Aorta (tissue), 5 donors: ENCODE measurements at regions not wholly inside any gene's neighbourhood (a gene's known extent, or its start where the extent isn't known, plus 50 kb on each side); places are given as distances from the start of the nearest gene placed in this dataset.

ENCODE experiments used
- ATAC-seq: fragments of 200-7000 bp; cut with Tn5 transposase; one replicate; pipeline ENCODE4 v1.9.1; 2022; ENCODE audit warnings: moderate library complexity; ENCODE audit not compliant: low FRiP score
- DNase-seq, 2 donors: peaks; one replicate each; pipeline ENCODE4 v3.0.0-alpha.2; 2020
- H3K27ac ChIP-seq, 2 donors: one replicate each; pipeline ENCODE4 v1.5.1; 2013; ENCODE audit warnings: low read length in 2 of 2, mild to moderate bottlenecking in 2 of 2, moderate library complexity in 2 of 2, control low read depth in 1 of 2, inconsistent platforms in 1 of 2, low read depth in 1 of 2
- H3K27me3 ChIP-seq, 2 donors: one replicate each; pipeline ENCODE4 v1.6.1; 2013; ENCODE audit warnings: control low read depth in 1 of 2, low read length in 1 of 2, mild to moderate bottlenecking in 1 of 2, moderate library complexity in 1 of 2; ENCODE audit not compliant: insufficient read depth in 2 of 2, control insufficient read depth in 1 of 2
- H3K36me3 ChIP-seq, 2 donors: one replicate each; pipeline ENCODE4 v1.6.1; 2013; ENCODE audit warnings: control low read depth in 1 of 2, low read length in 1 of 2, mild to moderate bottlenecking in 1 of 2; ENCODE audit not compliant: insufficient read depth in 2 of 2, control insufficient read depth in 1 of 2
- H3K4me1 ChIP-seq, 2 donors: one replicate each; pipeline ENCODE4 v1.6.1; 2013; ENCODE audit warnings: low read length in 2 of 2, control low read depth in 1 of 2, mild to moderate bottlenecking in 1 of 2, moderate library complexity in 1 of 2; ENCODE audit not compliant: insufficient read depth in 2 of 2, control insufficient read depth in 1 of 2
- H3K4me3 ChIP-seq, 2 donors: one replicate each; pipeline ENCODE4 v1.5.1; 2013; ENCODE audit warnings: low read length in 2 of 2, control low read depth in 1 of 2, mild to moderate bottlenecking in 1 of 2
- H3K9me3 ChIP-seq: one replicate; pipeline ENCODE4 v1.6.1; 2013; ENCODE audit warnings: mild to moderate bottlenecking, low read length; ENCODE audit not compliant: control insufficient read depth
- WGBS, 2 donors: extraction: QIAGEN DNeasy Blood & Tissue Kit; methylation state at CpG; one replicate each; pipeline ENCODE4 v1.1.7; 2013; 5-methylcytosine and 5-hydroxymethylcytosine counted together
- intact Hi-C, 2 donors: fragments of 100-400 bp; cut with DNase I; formaldehyde crosslinking; loops; one replicate each; pipeline versions ENCODE4 v1.14.2 to v1.15.0; 2022
- donor health status: healthy with polysubstance abuse.
- donor health status: Bipolar disorder and iron deficiency.
- donor health status: DM: no; HTN: no; CAD: no.
- donor health status: DM: no; HTN: no; CAD: no.
- donor health status: DM: yes; HTN: yes; CAD: no.

DNA sequence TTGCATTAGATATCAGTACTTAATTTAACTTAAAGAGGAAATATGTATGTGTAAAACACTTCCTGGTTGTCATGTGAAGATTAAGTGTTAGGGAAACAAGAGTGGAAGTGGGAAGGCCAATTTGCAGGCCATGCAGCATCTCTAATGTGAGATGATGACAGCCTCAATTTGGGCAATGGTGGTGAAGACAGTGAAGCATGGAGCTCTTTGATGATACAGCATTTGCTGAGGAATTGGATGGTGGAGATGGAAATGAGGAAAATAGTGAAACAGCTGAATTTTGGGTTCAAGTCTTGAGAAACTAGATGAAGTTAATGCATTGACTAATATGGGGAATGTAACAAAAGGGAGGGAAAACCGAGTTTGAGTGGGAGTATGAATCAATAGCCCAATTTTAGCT lies 231.7 kb upstream of the MIR17HG start:
- DNase-seq (no peak), ATAC-seq (no peak)
- Histone ChIP-seq H3K4me1 (no peaks in the 10 kb centered on the region), H3K4me3 (no peak overlapping the region), H3K9me3 (no peaks in the 10 kb centered on the region), H3K36me3 (no peaks in the 10 kb centered on the region), H3K27me3 (no peaks in the 10 kb centered on the region), H3K27ac (no peak overlapping the region)
- intact Hi-C loops: no loop called here
- WGBS, 2 donors: 96 to 100% methylated on average over 1 of the region's 1 CpG

DNA sequence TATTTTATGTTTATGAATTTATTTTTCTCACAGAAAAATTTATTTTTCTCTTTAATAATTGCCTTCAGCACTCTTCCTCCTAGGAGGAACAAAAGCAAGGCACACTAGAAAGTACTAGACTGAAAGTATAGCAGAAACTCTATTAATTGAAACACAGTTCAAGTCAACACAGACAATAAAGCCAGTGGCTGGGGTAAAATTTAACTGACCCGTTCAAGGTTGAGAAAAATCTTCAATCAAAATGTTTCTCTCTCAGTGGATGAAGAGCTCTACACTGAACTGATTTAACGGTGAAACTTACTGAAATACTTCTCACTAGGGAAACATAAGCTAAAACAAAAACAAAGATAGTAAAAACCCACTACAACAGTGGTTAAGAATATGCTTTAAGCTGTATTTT lies 230.1 kb upstream of the MIR17HG start:
- H3K27me3 ChIP-seq: no peaks in the 10 kb centered on the region
- WGBS, 2 donors: 48 to 63% methylated on average over 2 of the region's 2 CpGs

DNA sequence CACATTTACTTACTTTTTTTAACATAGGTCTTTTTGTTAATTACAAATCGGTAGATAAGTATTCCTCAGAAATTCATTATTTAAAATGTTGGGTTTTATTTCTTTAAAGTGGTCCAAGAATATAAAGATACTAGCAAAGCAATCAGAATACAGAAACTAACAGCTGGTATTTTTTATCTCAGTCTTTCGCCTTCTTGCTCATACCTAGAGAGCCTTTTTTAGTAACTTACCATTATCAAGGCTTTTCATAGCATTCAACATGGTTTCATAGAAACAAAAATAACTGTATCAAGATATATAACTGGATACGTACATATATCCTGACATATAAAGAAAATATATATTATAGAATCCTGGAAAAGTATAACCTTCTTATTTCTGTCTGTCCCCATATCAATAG lies 227.8 kb upstream of the MIR17HG start:
- Histone ChIP-seq H3K36me3 (no peaks in the 10 kb centered on the region), H3K4me1 (no peaks in the 10 kb centered on the region), H3K4me3 (no peak overlapping the region), H3K27ac (no peak overlapping the region), H3K9me3 (no peaks in the 10 kb centered on the region), H3K27me3 (no peaks in the 10 kb centered on the region)
- no peak for DNase-seq
- 91 to 97% methylated on average over 3 of the region's 3 CpGs for WGBS, 2 donors
- intact Hi-C loops: no loop called here
- ATAC-seq: no peak

More for the DNA sequence above, 230.1 kb upstream of the MIR17HG start:
- ATAC-seq (no peak), DNase-seq (no peak)
- H3K4me3 ChIP-seq: no peak overlapping the region
- no peaks in the 10 kb centered on the region for H3K9me3 ChIP-seq
- H3K36me3 ChIP-seq: no peaks in the 10 kb centered on the region
- intact Hi-C loops: no loop called here
- H3K27ac ChIP-seq: no peak overlapping the region
- H3K4me1 ChIP-seq: no peaks in the 10 kb centered on the region

- Histone ChIP-seq H3K9me3 (no peaks in the 10 kb centered on the region), H3K27ac (no peak overlapping the region), H3K36me3 (no peaks in the 10 kb centered on the region), H3K4me1 (no peaks in the 10 kb centered on the region), H3K27me3 (no peaks in the 10 kb centered on the region), H3K4me3 (no peak overlapping the region)
- DNase-seq (no peak), ATAC-seq (no peak)
- 84 to 88% methylated on average over 1 of the region's 1 CpG for WGBS, 2 donors
- intact Hi-C loops: no loop called here
Observed at GRCh38 chr13:91122766-91123165, 224.7 kb upstream of the MIR17HG start.

GRCh38 chr13:91123456-91124127 lies 223.9 kb upstream of the MIR17HG start:
- ATAC-seq: no peak

DNA sequence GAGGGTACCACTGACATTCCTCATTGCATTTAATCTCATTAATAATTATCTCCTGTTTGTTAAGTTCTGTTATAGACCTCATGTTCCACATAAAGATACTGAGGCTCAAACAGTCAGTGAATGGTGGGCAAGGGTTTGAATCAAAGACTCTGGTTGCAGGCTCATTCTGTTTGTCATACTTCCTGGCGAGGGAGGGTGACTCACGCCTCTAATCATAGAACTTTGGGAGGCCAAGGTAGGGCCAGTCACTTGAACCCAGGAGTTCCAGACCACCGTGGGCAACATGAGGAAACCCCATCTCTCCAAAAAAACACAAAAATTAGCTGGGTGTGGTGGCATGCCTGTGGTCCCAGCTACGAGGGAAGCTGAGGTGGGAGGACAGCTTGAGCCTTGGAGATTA lies 220.7 kb upstream of the MIR17HG start:
- WGBS, 2 donors: 3 to 7% methylated on average over 4 of the region's 4 CpGs
- DNase-seq: peak in 1 of 2 donors; percentile 38

More at GRCh38 chr13:91123456-91124127, 223.9 kb upstream of the MIR17HG start:
- H3K4me3 ChIP-seq: no peak overlapping the region
- DNase-seq: no peak
- H3K27ac ChIP-seq: no peak overlapping the region
- intact Hi-C loops: no loop called here
- WGBS, 2 donors: 53 to 55% methylated on average over 5 of the region's 5 CpGs
- H3K4me1 ChIP-seq: no peaks in the 10 kb centered on the region
- H3K9me3 ChIP-seq: no peaks in the 10 kb centered on the region
- H3K27me3 ChIP-seq: no peaks in the 10 kb centered on the region
- no peaks in the 10 kb centered on the region for H3K36me3 ChIP-seq

DNA sequence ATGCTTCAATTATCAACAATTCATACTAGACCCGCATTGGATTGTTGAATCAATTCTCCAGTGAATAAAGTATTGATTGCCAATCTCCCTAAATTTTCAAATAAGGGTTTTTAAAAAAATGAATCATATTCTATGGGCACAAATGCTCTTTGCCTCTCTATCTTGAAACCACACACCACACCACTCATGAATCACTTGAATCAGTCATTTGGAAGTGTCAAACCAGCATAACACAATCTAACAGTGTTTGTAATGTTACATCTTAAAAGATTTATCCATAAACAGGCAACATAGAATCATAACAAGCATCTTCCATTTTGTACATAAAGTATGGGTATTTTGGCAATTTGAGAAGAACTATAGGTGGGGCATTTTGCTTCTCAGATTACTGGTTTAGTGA lies 219.5 kb upstream of the MIR17HG start:
- no peak for ATAC-seq
- no peak for DNase-seq
- H3K27me3 ChIP-seq: no peaks in the 10 kb centered on the region
- intact Hi-C loops: no loop called here
- peaks cover 1% of the 10 kb centered on the region for H3K9me3 ChIP-seq
- WGBS, 2 donors: 91 to 100% methylated on average over 1 of the region's 1 CpG
- H3K4me3 ChIP-seq: no peak overlapping the region
- no peaks in the 10 kb centered on the region for H3K4me1 ChIP-seq
- H3K36me3 ChIP-seq: no peaks in the 10 kb centered on the region
- no peak overlapping the region for H3K27ac ChIP-seq

More for the DNA sequence above, 220.7 kb upstream of the MIR17HG start:
- no peaks in the 10 kb centered on the region for H3K36me3 ChIP-seq
- H3K4me3 ChIP-seq: no peak overlapping the region
- peaks cover under 1% of the 10 kb centered on the region for H3K9me3 ChIP-seq
- ATAC-seq: no peak
- H3K4me1 ChIP-seq: no peaks in the 10 kb centered on the region
- peak overlapping the region in 1 of 2 donors; percentile 8 for H3K27ac ChIP-seq
- no peaks in the 10 kb centered on the region for H3K27me3 ChIP-seq
- intact Hi-C loops: no loop called here

DNA sequence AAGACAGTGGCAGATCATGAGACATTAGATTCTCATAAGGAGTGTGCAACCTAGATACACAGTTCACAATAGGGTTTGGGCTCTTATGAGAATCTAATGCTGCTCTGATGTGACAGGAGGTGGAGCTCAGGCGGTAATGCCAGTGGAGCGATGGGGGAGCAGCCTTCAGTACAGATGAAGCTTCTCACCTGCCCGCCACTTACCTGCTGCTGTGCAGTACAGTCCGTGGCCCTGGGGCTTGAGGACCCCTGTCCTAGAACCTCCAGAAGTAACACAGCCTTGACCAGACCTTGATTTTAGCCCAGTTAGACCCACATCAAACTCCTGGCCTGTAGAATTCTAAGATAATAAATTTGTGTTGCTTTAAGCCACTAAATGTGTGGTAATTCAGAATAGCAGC lies 215.1 kb upstream of the MIR17HG start:
- no peak overlapping the region for H3K27ac ChIP-seq
- peaks cover 1% of the 10 kb centered on the region for H3K9me3 ChIP-seq
- no peaks in the 10 kb centered on the region for H3K27me3 ChIP-seq
- H3K4me3 ChIP-seq: no peak overlapping the region
- intact Hi-C loops: loop anchor here (5.0 kb wide), 2 partner anchors 35 to 55 kb away; no protein-coding TSS in a partner anchor
- H3K36me3 ChIP-seq: no peaks in the 10 kb centered on the region
- H3K4me1 ChIP-seq: peaks cover 0 to 4% of the 10 kb centered on the region in 2 donors
- ATAC-seq (no peak), DNase-seq (no peak)
- WGBS, 2 donors: 78 to 84% methylated on average over 4 of the region's 4 CpGs

DNA sequence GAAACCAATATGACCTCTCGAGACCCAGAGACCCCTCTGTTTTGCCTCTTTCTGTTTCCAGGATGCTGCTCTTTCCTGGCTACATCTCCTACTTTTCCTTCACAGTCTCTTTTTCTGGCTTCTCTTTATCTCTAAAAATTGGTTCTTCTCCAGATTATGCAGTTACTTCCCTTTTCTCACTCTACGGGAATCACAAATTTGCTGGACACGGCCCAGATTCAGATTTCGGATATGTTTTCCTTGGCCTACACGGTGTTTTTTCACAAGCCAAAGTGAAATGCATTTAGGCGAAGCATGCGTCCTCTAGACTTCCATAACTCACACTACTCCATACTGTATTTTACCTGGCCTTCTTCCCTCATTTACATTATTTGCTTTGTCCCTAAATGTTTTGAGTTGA lies 214.7 kb upstream of the MIR17HG start:
- peaks cover 1% of the 10 kb centered on the region for H3K9me3 ChIP-seq
- no peak overlapping the region for H3K4me3 ChIP-seq
- 1 to 6% methylated on average over 7 of the region's 7 CpGs for WGBS, 2 donors
- no peaks in the 10 kb centered on the region for H3K27me3 ChIP-seq
- DNase-seq: peak in 1 of 2 donors; percentile 71
- ATAC-seq: no peak
- intact Hi-C loops: loop anchor here (5.0 kb wide), 2 partner anchors 35 to 55 kb away; no protein-coding TSS in a partner anchor
- no peaks in the 10 kb centered on the region for H3K36me3 ChIP-seq
- no peak overlapping the region for H3K27ac ChIP-seq
- H3K4me1 ChIP-seq: peaks cover 0 to 4% of the 10 kb centered on the region in 2 donors
